ENCODE measurements at regions not wholly inside any gene's neighbourhood (a gene's known extent, or its start where the extent isn't known, plus 50 kb on each side); places are given as distances from the start of the nearest gene placed in this dataset.

- TF ChIP-seq, protein P1, sequence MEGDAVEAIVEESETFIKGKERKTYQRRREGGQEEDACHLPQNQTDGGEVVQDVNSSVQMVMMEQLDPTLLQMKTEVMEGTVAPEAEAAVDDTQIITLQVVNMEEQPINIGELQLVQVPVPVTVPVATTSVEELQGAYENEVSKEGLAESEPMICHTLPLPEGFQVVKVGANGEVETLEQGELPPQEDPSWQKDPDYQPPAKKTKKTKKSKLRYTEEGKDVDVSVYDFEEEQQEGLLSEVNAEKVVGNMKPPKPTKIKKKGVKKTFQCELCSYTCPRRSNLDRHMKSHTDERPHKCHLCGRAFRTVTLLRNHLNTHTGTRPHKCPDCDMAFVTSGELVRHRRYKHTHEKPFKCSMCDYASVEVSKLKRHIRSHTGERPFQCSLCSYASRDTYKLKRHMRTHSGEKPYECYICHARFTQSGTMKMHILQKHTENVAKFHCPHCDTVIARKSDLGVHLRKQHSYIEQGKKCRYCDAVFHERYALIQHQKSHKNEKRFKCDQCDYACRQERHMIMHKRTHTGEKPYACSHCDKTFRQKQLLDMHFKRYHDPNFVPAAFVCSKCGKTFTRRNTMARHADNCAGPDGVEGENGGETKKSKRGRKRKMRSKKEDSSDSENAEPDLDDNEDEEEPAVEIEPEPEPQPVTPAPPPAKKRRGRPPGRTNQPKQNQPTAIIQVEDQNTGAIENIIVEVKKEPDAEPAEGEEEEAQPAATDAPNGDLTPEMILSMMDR (IDR thresholded peaks at IDR 0.05): no peak
- no peak for TF ChIP-seq POLR2A (IDR thresholded peaks at IDR 0.05)
Measured at GRCh38 chr4:100079264-100079663, 111.0 kb downstream of the DDIT4L start.

Data from adrenal gland (tissue), 5 donors.